Spleen (tissue), 11 donors: ENCODE measurements at regions not wholly inside any gene's neighbourhood (a gene's known extent, or its start where the extent isn't known, plus 50 kb on each side); places are given as distances from the start of the nearest gene placed in this dataset.

Experiments used
- DNase-seq: peaks from one replicate; pipeline ENCODE4 v3.0.0-alpha.2; 2020
- H3K27ac ChIP-seq, 8 donors: fragments of 200-600 bp; sonication (generic) in 7 of 8; 1 replicate in 4 of 8; 2 replicates in 4 of 8; pipeline versions ENCODE4 v1.5.0 to v1.8.0; 2016 to 2021; ENCODE audit warnings: inconsistent platforms in 4 of 8, mild to moderate bottlenecking in 4 of 8, moderate library complexity in 1 of 8
- H3K27me3 ChIP-seq, 7 donors: fragments of 200-600 bp; sonication (generic) in 6 of 7; replicated peaks in 1 of 7; 1 replicate in 4 of 7; 2 replicates in 3 of 7; pipeline versions ENCODE4 v1.5.0 to v1.8.0; 2016 to 2021; ENCODE audit warnings: inconsistent platforms in 3 of 7, mild to moderate bottlenecking in 1 of 7
- H3K36me3 ChIP-seq, 6 donors: fragments of 200-600 bp; sonication (generic) in 5 of 6; 1 replicate in 4 of 6; 2 replicates in 2 of 6; pipeline versions ENCODE4 v1.5.0 to v1.8.0; 2016 to 2021; ENCODE audit warnings: inconsistent platforms in 2 of 6
- H3K4me1 ChIP-seq, 6 donors: fragments of 200-600 bp; sonication (generic) in 5 of 6; 1 replicate in 3 of 6; 2 replicates in 3 of 6; pipeline versions ENCODE4 v1.5.0 to v1.8.0; 2016 to 2021; ENCODE audit warnings: inconsistent platforms in 3 of 6
- H3K4me3 ChIP-seq, 8 donors: fragments of 200-600 bp; sonication (generic) in 7 of 8; 1 replicate in 4 of 8; 2 replicates in 4 of 8; pipeline versions ENCODE4 v1.5.0 to v1.8.0; 2016 to 2021; ENCODE audit warnings: inconsistent platforms in 4 of 8, mild to moderate bottlenecking in 4 of 8, moderate library complexity in 2 of 8
- H3K9me3 ChIP-seq, 8 donors: fragments of 200-600 bp; sonication (generic) in 7 of 8; 1 replicate in 4 of 8; 2 replicates in 4 of 8; pipeline versions ENCODE4 v1.5.0 to v1.8.0; 2016 to 2021; ENCODE audit warnings: inconsistent platforms in 4 of 8
- CTCF ChIP-seq, 11 experiments: fragments of 200-600 bp in 7 of 11; fragments of 450-650 bp in 4 of 11; sonication (generic) in 4 of 11; IDR thresholded peaks in 8 of 11; conservative IDR thresholded peaks in 3 of 11; 1 replicate in 7 of 11; 2 replicates in 4 of 11; pipeline versions ENCODE4 v1.4.0 to v1.8.0; 2016 to 2021; ENCODE audit warnings: antibody characterized with exemption in 11 of 11, inconsistent platforms in 4 of 11, mild to moderate bottlenecking in 1 of 11
- POLR2A ChIP-seq, 3 donors: fragments of 450-650 bp; IDR thresholded peaks; one replicate each; pipeline ENCODE4 v1.5.1; 2017; ENCODE audit warnings: antibody characterized with exemption in 3 of 3, mild to moderate bottlenecking in 1 of 3
- POLR2AphosphoS5 ChIP-seq, 3 donors: sonication (generic); formaldehyde crosslinking; IDR thresholded peaks; one replicate each; pipeline ENCODE4 v1.5.1; 2017; ENCODE audit warnings: antibody characterized with exemption in 3 of 3
- WGBS, 5 donors: extraction: QIAGEN DNeasy Blood & Tissue Kit in 3 of 5; methylation state at CpG; one replicate each; pipeline versions ENCODE4 v1.1.5 to v1.1.7; 2013 to 2018; 5-methylcytosine and 5-hydroxymethylcytosine counted together
- intact Hi-C: fragments of 100-400 bp; cut with DNase I; formaldehyde crosslinking; loops from one replicate; pipeline ENCODE4 v1.15.0; 2023; ENCODE audit warnings: low total_unique reads
- donor health status: healthy with polysubstance abuse.
- donor health status: DM: no; HTN: no; CAD: no; lungs with moderate emphysema.
- donor health status: DM: no; HTN: no; CAD: no.
- donor health status: Bipolar disorder and iron deficiency.
- donor health status: healthy.
- donor health status: DM: no; HTN: no; CAD: no.
- donor health status: DM: yes; HTN: yes; CAD: no.

- H3K4me3 ChIP-seq: no peak overlapping the region
- H3K4me1 ChIP-seq: no peaks in the 10 kb centered on the region
- WGBS, 5 donors: 93 to 98% (median 96%) methylated on average over 12 of the region's 12 CpGs
- H3K27me3 ChIP-seq: no peaks in the 10 kb centered on the region
- H3K36me3 ChIP-seq: peaks cover 0 to 3% (median 0%) of the 10 kb centered on the region in 6 donors
- intact Hi-C loops: no loop called here
- TF ChIP-seq POLR2A (IDR thresholded peaks at IDR 0.05) (no peak), POLR2AphosphoS5 (IDR thresholded peaks at IDR 0.05) (no peak), CTCF (IDR thresholded peaks at IDR 0.05 in 8 of 11, conservative IDR thresholded peaks at IDR 0.05 in 3 of 11) (no peak)
- no peak for DNase-seq
- H3K9me3 ChIP-seq: peaks cover 0 to 4% (median 0%) of the 10 kb centered on the region in 8 donors
- no peak overlapping the region for H3K27ac ChIP-seq
Measured at GRCh38 chr4:36003051-36003450, 241.3 kb downstream of the ARAP2 start.

GRCh38 chr4:36004204-36004851 lies 240.0 kb downstream of the ARAP2 start:
- Histone ChIP-seq H3K4me1 (no peaks in the 10 kb centered on the region), H3K27ac (no peak overlapping the region), H3K4me3 (no peak overlapping the region), H3K9me3 (peaks cover 0 to 9% (median 0%) of the 10 kb centered on the region in 8 donors), H3K27me3 (no peaks in the 10 kb centered on the region), H3K36me3 (peaks cover 0 to 3% (median 0%) of the 10 kb centered on the region in 6 donors)
- TF ChIP-seq CTCF (IDR thresholded peaks at IDR 0.05 in 8 of 11, conservative IDR thresholded peaks at IDR 0.05 in 3 of 11): no peak
- no peak for TF ChIP-seq POLR2AphosphoS5 (IDR thresholded peaks at IDR 0.05)
- no peak for TF ChIP-seq POLR2A (IDR thresholded peaks at IDR 0.05)
- 78 to 91% (median 82%) methylated on average over 2 of the region's 2 CpGs for WGBS, 5 donors
- intact Hi-C loops: no loop called here
- DNase-seq: no peak

- Histone ChIP-seq H3K27ac (no peak overlapping the region), H3K9me3 (peaks cover 0 to 7% (median 0%) of the 10 kb centered on the region in 8 donors), H3K4me3 (no peak overlapping the region), H3K27me3 (no peaks in the 10 kb centered on the region), H3K36me3 (peaks cover 0 to 1% (median 0%) of the 10 kb centered on the region in 6 donors), H3K4me1 (no peaks in the 10 kb centered on the region)
- TF ChIP-seq POLR2AphosphoS5 (IDR thresholded peaks at IDR 0.05) (no peak), CTCF (IDR thresholded peaks at IDR 0.05 in 8 of 11, conservative IDR thresholded peaks at IDR 0.05 in 3 of 11) (no peak), POLR2A (IDR thresholded peaks at IDR 0.05) (no peak)
- intact Hi-C loops: no loop called here
- WGBS, 5 donors: 76 to 83% (median 80%) methylated on average over 5 of the region's 5 CpGs
- no peak for DNase-seq
Measured at GRCh38 chr4:36006226-36006625, 238.1 kb downstream of the ARAP2 start.

GRCh38 chr4:36010397-36010929 lies 233.9 kb downstream of the ARAP2 start:
- Histone ChIP-seq H3K9me3 (peaks cover 0 to 5% (median 0%) of the 10 kb centered on the region in 8 donors), H3K4me3 (no peak overlapping the region), H3K4me1 (no peaks in the 10 kb centered on the region), H3K27ac (no peak overlapping the region), H3K36me3 (no peaks in the 10 kb centered on the region), H3K27me3 (no peaks in the 10 kb centered on the region)
- TF ChIP-seq CTCF (IDR thresholded peaks at IDR 0.05 in 8 of 11, conservative IDR thresholded peaks at IDR 0.05 in 3 of 11) (no peak), POLR2A (IDR thresholded peaks at IDR 0.05) (no peak), POLR2AphosphoS5 (IDR thresholded peaks at IDR 0.05) (no peak)
- WGBS, 5 donors: 62 to 79% (median 75%) methylated on average over 4 of the region's 4 CpGs
- intact Hi-C loops: no loop called here
- no peak for DNase-seq
